ENCODE measurements at regions not wholly inside any gene's neighbourhood (a gene's known extent, or its start where the extent isn't known, plus 50 kb on each side); places are given as distances from the start of the nearest gene placed in this dataset.

DNA sequence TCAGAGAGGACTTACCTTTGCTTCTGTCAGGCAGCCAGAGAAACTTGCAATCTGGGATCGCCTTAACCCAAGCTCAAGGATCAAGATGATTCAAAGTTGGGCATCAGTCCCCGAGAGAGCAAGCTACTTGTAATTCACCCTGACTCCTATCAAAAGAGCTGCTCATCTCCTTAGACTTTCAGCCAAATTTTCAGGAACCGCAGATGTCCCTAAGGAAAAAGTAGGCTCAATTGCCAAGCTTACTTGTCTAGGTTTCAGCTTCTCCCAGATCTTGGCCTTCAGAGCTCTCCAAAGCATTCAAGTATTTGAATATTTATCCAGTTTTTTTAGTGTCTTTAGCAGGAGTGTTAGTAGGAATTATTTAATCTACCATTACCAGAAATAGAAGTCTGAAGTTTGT is 434.1 kb upstream of the MMS22L start:
- in situ Hi-C loops (cut with MboI; ENCODE audit: low pct_unique_long_range_greater_than_20kb, low sequenced_read_pairs, unreplicated experiment): no loop called here
- TF ChIP-seq, protein P1, sequence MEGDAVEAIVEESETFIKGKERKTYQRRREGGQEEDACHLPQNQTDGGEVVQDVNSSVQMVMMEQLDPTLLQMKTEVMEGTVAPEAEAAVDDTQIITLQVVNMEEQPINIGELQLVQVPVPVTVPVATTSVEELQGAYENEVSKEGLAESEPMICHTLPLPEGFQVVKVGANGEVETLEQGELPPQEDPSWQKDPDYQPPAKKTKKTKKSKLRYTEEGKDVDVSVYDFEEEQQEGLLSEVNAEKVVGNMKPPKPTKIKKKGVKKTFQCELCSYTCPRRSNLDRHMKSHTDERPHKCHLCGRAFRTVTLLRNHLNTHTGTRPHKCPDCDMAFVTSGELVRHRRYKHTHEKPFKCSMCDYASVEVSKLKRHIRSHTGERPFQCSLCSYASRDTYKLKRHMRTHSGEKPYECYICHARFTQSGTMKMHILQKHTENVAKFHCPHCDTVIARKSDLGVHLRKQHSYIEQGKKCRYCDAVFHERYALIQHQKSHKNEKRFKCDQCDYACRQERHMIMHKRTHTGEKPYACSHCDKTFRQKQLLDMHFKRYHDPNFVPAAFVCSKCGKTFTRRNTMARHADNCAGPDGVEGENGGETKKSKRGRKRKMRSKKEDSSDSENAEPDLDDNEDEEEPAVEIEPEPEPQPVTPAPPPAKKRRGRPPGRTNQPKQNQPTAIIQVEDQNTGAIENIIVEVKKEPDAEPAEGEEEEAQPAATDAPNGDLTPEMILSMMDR (IDR thresholded peaks at IDR 0.05; ENCODE audit: extremely low read depth, insufficient read depth, missing control alignments): no peak
- no peak for DNase-seq (ENCODE audit: low spot score)

DNA sequence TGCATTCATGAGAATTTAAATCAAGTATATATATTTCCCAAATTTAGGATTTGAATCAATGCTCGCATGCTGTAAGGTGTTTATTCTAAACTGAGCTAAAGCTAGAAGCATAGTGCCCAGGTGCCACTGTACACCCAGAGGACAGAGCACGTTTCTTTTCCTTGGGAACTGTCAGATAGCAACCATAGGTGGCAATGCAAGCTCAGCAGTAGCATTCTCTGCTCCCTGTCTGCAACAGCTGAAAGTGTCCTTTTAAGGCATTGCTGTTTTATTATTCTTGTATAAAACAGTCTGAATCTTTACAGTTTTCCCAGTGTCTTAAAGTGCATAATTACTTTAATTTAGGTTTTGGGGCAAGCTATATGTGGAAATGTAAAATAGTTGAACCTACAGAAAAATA is 443.4 kb upstream of the MMS22L start:
- DNase-seq (ENCODE audit: low spot score): no peak
- in situ Hi-C loops (cut with MboI; ENCODE audit: low pct_unique_long_range_greater_than_20kb, low sequenced_read_pairs, unreplicated experiment): no loop called here
- TF ChIP-seq, protein P1 (IDR thresholded peaks at IDR 0.05; ENCODE audit: extremely low read depth, insufficient read depth, missing control alignments): no peak

- in situ Hi-C loops (cut with MboI; ENCODE audit: low pct_unique_long_range_greater_than_20kb, low sequenced_read_pairs, unreplicated experiment): no loop called here
- TF ChIP-seq, protein P1 (IDR thresholded peaks at IDR 0.05; ENCODE audit: extremely low read depth, insufficient read depth, missing control alignments): no peak
- DNase-seq (ENCODE audit: low spot score): no peak
These were observed 449.0 kb upstream of the MMS22L start for GRCh38 chr6:97732045-97732444.

DNA sequence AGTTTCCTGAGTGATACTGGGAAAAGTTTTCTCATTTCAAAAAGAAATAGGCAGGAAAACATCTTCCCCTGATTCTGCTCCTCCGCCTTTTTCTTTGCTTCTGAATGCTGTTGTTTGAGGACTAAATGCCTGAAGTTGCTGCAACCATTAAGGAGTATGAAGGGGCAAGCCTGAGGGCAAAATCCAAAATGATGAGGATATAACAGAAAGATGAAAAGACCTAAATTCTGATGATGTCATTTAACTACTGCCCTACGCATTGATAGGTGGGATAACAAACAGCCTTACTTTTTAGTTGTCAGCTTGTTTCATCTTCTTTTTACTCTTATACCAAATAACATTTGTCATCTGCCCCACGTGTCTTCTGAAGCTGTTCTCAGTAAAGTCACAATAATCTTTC is 474.6 kb upstream of the MMS22L start:
- TF ChIP-seq, protein P1 (IDR thresholded peaks at IDR 0.05; ENCODE audit: extremely low read depth, insufficient read depth, missing control alignments): no peak
- in situ Hi-C loops (cut with MboI; ENCODE audit: low pct_unique_long_range_greater_than_20kb, low sequenced_read_pairs, unreplicated experiment): no loop called here
- no peak for DNase-seq (ENCODE audit: low spot score)

DNA sequence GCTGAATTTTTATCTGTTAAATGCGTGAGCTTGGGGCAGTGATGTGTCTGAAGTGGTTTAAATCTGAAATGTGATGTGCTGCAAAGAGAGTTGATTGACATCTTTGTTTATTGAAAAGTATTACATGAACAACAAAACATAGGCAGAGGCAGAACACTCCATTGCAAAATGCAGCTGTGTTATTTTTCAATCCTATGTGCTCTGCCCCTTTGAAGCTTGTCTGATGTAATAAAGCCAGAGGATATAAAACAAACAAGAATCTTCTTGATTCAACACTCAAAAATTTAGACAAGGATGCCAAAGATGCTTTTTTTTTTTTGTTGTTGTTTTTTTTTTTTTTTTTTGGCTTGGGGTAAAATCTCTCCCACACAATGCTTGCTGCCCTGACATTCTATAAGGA is 482.4 kb upstream of the MMS22L start:
- TF ChIP-seq, protein P1 (IDR thresholded peaks at IDR 0.05; ENCODE audit: extremely low read depth, insufficient read depth, missing control alignments): no peak
- in situ Hi-C loops (cut with MboI; ENCODE audit: low pct_unique_long_range_greater_than_20kb, low sequenced_read_pairs, unreplicated experiment): no loop called here
- no peak for DNase-seq (ENCODE audit: low spot score)

DNA sequence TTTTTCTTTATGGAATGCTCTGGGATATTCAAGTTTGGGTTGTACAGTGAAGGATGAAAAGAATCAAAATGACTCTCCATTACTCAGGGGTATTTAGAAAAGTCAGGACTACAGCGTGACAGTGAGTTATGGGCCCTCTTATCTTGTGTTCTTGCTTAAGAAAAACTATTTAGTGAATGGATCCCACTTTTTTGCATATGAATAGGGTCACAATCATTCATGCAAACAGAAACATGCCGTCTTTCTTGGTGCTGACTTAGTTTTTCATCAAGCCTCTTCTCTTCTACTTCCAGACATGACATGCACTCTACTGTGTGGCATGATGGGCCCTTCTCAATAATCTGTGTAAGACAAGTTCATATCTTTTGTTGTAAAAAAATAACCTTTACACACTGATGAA is 488.4 kb upstream of the MMS22L start:
- in situ Hi-C loops (cut with MboI; ENCODE audit: low pct_unique_long_range_greater_than_20kb, low sequenced_read_pairs, unreplicated experiment): no loop called here
- TF ChIP-seq, protein P1 (IDR thresholded peaks at IDR 0.05; ENCODE audit: extremely low read depth, insufficient read depth, missing control alignments): no peak
- no peak for DNase-seq (ENCODE audit: low spot score)

- TF ChIP-seq, protein P1 (IDR thresholded peaks at IDR 0.05; ENCODE audit: extremely low read depth, insufficient read depth, missing control alignments): no peak
- in situ Hi-C loops (cut with MboI; ENCODE audit: low pct_unique_long_range_greater_than_20kb, low sequenced_read_pairs, unreplicated experiment): no loop called here
- no peak for DNase-seq (ENCODE audit: low spot score)
These were observed 492.0 kb upstream of the MMS22L start for GRCh38 chr6:97775012-97775411.

Measured in GM13977 (cell line).